KMS-11 (cell line): ENCODE measurements at regions not wholly inside any gene's neighbourhood (a gene's known extent, or its start where the extent isn't known, plus 50 kb on each side); places are given as distances from the start of the nearest gene placed in this dataset.

Source experiments
- H2AFZ ChIP-seq: fragments of 200-600 bp; sonication (generic); 2 replicates; pipeline ENCODE4 v1.6.1; 2016; ENCODE audit warnings: antibody characterized with exemption, mixed run types, low read depth
- H3K27ac ChIP-seq: fragments of 200-600 bp; sonication (generic); 2 replicates; pipeline ENCODE4 v1.6.1; 2016; ENCODE audit warnings: mild to moderate bottlenecking, mixed run types
- H3K27me3 ChIP-seq: fragments of 200-600 bp; sonication (generic); 2 replicates; pipeline ENCODE4 v1.6.1; 2017; ENCODE audit warnings: mild to moderate bottlenecking, low read depth, mixed run types, moderate library complexity; ENCODE audit not compliant: insufficient read depth
- H3K36me3 ChIP-seq: fragments of 200-600 bp; sonication (generic); 2 replicates; pipeline ENCODE4 v1.6.1; 2017; ENCODE audit warnings: mild to moderate bottlenecking, mixed run types; ENCODE audit not compliant: insufficient read depth
- H3K4me1 ChIP-seq: fragments of 200-600 bp; sonication (generic); 2 replicates; pipeline ENCODE4 v1.6.1; 2016; ENCODE audit warnings: mild to moderate bottlenecking, low read depth, mixed run types; ENCODE audit not compliant: poor library complexity, severe bottlenecking
- H3K4me2 ChIP-seq: fragments of 200-600 bp; sonication (generic); 2 replicates; pipeline ENCODE4 v1.7.0; 2016; ENCODE audit warnings: mild to moderate bottlenecking, mixed run types
- H3K4me3 ChIP-seq: fragments of 200-600 bp; sonication (generic); IDR thresholded peaks from 2 replicates; pipeline ENCODE4 v1.6.1; 2017; ENCODE audit warnings: low read depth, low read length, mixed read lengths; ENCODE audit not compliant: insufficient read depth
- H3K79me2 ChIP-seq: fragments of 200-600 bp; sonication (generic); 2 replicates; pipeline ENCODE4 v1.6.1; 2016; ENCODE audit warnings: low read depth, mixed run types; ENCODE audit not compliant: insufficient read depth
- H3K9ac ChIP-seq: fragments of 200-600 bp; sonication (generic); 2 replicates; pipeline ENCODE4 v1.6.1; 2016; ENCODE audit warnings: mild to moderate bottlenecking, mixed run types
- H4K20me1 ChIP-seq: fragments of 200-600 bp; sonication (generic); 2 replicates; pipeline ENCODE4 v1.6.1; 2016; ENCODE audit warnings: mild to moderate bottlenecking, mixed run types; ENCODE audit not compliant: insufficient read depth
- CTCF ChIP-seq: fragments of 200-600 bp; sonication (generic); conservative IDR thresholded peaks from 2 replicates; pipeline ENCODE4 v1.6.1; 2017; ENCODE audit warnings: low read depth, mild to moderate bottlenecking, antibody characterized with exemption, low read length, moderate library complexity, mixed read lengths

- H3K4me2 ChIP-seq = no peak overlapping the region
- H3K4me3 ChIP-seq = no peak overlapping the region
- peaks cover 45% of the 10 kb centered on the region for H3K27me3 ChIP-seq
- H3K9ac ChIP-seq = no peak overlapping the region
- no peak overlapping the region for H2AFZ ChIP-seq
- H3K4me1 ChIP-seq = peaks cover 40% of the 10 kb centered on the region
- H3K36me3 ChIP-seq = no peaks in the 10 kb centered on the region
- H4K20me1 ChIP-seq = no peaks in the 10 kb centered on the region; the same call in 1 of the 2 replicates
- H3K27ac ChIP-seq = no peak overlapping the region
- H3K79me2 ChIP-seq = no peaks in the 10 kb centered on the region
- TF ChIP-seq CTCF = no peak
Observed at GRCh38 chr2:150126143-150126740, 361.2 kb downstream of the RND3 start.

- Histone ChIP-seq H3K27me3 (peaks cover 45% of the 10 kb centered on the region), H3K27ac (no peak overlapping the region), H3K79me2 (no peaks in the 10 kb centered on the region), H3K4me2 (peak overlapping the region; percentile 27; the same call in 1 of the 2 replicates), H3K4me3 (no peak overlapping the region), H2AFZ (no peak overlapping the region), H3K9ac (no peak overlapping the region), H3K4me1 (peaks cover 37% of the 10 kb centered on the region), H4K20me1 (no peaks in the 10 kb centered on the region; the same call in 1 of the 2 replicates), H3K36me3 (no peaks in the 10 kb centered on the region)
- no peak for TF ChIP-seq CTCF
Observed at GRCh38 chr2:150125708-150126107, 361.8 kb downstream of the RND3 start.

GRCh38 chr2:150125188-150125587 is 362.3 kb downstream of the RND3 start:
- Histone ChIP-seq H4K20me1 (no peaks in the 10 kb centered on the region; the same call in 1 of the 2 replicates), H2AFZ (no peak overlapping the region), H3K27me3 (peaks cover 45% of the 10 kb centered on the region), H3K4me2 (peak overlapping the region; percentile 40), H3K36me3 (no peaks in the 10 kb centered on the region), H3K79me2 (no peaks in the 10 kb centered on the region), H3K9ac (no peak overlapping the region), H3K4me1 (peaks cover 31% of the 10 kb centered on the region), H3K4me3 (no peak overlapping the region), H3K27ac (no peak overlapping the region)
- TF ChIP-seq CTCF = no peak

GRCh38 chr2:150124739-150125138 is 362.7 kb downstream of the RND3 start:
- Histone ChIP-seq H3K27ac (no peak overlapping the region), H2AFZ (no peak overlapping the region), H3K4me3 (no peak overlapping the region), H4K20me1 (no peaks in the 10 kb centered on the region), H3K27me3 (peaks cover 45% of the 10 kb centered on the region), H3K36me3 (no peaks in the 10 kb centered on the region), H3K9ac (no peak overlapping the region), H3K4me2 (peak overlapping the region; percentile 40), H3K4me1 (peaks cover 29% of the 10 kb centered on the region), H3K79me2 (no peaks in the 10 kb centered on the region)
- TF ChIP-seq CTCF = no peak
